Panc1 (cell line): ENCODE measurements at regions not wholly inside any gene's neighbourhood (a gene's known extent, or its start where the extent isn't known, plus 50 kb on each side); places are given as distances from the start of the nearest gene placed in this dataset.

Experiments
- ATAC-seq: fragments of 200-7000 bp; cut with Tn5 transposase; 2 replicates; pipeline ENCODE4 v1.9.1; 2020; ENCODE audit warnings: mild to moderate bottlenecking, moderate library complexity
- BruUV-seq: library from RNA; stranded (reverse); fragments of 400-500 nt; replicated peaks from 2 replicates; lab custom pipeline; 2021; lab: Mats Ljungman, UMichigan
- CTCF ChIA-PET: fragments of 300-600 bp; sonication (Branson Sonifier 250); formaldehyde crosslinking; loops from one replicate; lab custom pipeline; 2022; ENCODE audit warnings: antibody characterized with exemption; lab: Charles Lee
- POLR2A ChIA-PET: fragments of 300-600 bp; sonication (Branson Sonifier 250); formaldehyde crosslinking; loops from one replicate; lab custom pipeline; 2022; ENCODE audit warnings: antibody characterized with exemption; lab: Charles Lee
- DNase-seq: peaks from one replicate; pipeline ENCODE4 v3.0.0-alpha.2; 2010; ENCODE audit warnings: low read depth, low spot score
- H3K27ac ChIP-seq: 2 replicates; pipeline ENCODE4 v1.5.1; 2011; ENCODE audit warnings: mild to moderate bottlenecking, low read length, inconsistent platforms
- H3K27me3 ChIP-seq: fragments of 200-500 bp; sonication (Bioruptor generic); 2 replicates; pipeline ENCODE4 v1.6.0; 2014; ENCODE audit warnings: low read length, inconsistent platforms; ENCODE audit not compliant: control insufficient read depth, insufficient read depth
- H3K36me3 ChIP-seq: fragments of 200-500 bp; sonication (Bioruptor generic); 2 replicates; pipeline ENCODE4 v1.5.1; 2014; ENCODE audit warnings: inconsistent platforms, mild to moderate bottlenecking, low read length, moderate library complexity; ENCODE audit not compliant: control insufficient read depth, insufficient read depth
- H3K4me1 ChIP-seq: 2 replicates; pipeline ENCODE4 v1.5.1; 2011; ENCODE audit warnings: inconsistent platforms, mild to moderate bottlenecking, low read length, moderate library complexity; ENCODE audit not compliant: control insufficient read depth, insufficient read depth
- H3K4me3 ChIP-seq, 2 experiments: 2 replicates each; pipeline ENCODE4 v1.5.1; 2011 to 2012; ENCODE audit warnings: low read depth in 2 of 2, low read length in 2 of 2, mild to moderate bottlenecking in 2 of 2, inconsistent platforms in 1 of 2, moderate library complexity in 1 of 2
- H3K9me3 ChIP-seq: fragments of 200-500 bp; sonication (Bioruptor generic); 2 replicates; pipeline ENCODE4 v1.5.1; 2014; ENCODE audit warnings: low read depth, mild to moderate bottlenecking, inconsistent platforms, low read length, moderate library complexity; ENCODE audit not compliant: control insufficient read depth, insufficient read depth
- CTCF ChIP-seq: fragments of 450-650 bp; IDR thresholded peaks from 2 replicates; pipeline ENCODE4 v1.5.1; 2017; ENCODE audit warnings: mild to moderate bottlenecking
- POLR2AphosphoS5 ChIP-seq: IDR thresholded peaks from 2 replicates; pipeline ENCODE4 v1.6.1; 2012; ENCODE audit warnings: mild to moderate bottlenecking, low read depth, low read length, moderate library complexity
- REST ChIP-seq, 2 experiments: IDR thresholded peaks; 2 replicates each; pipeline ENCODE4 v1.6.1; 2011 to 2012; ENCODE audit warnings: low read depth in 2 of 2, control low read depth in 1 of 2, low read length in 1 of 2, mild to moderate bottlenecking in 1 of 2, moderate library complexity in 1 of 2; ENCODE audit not compliant: insufficient read depth in 1 of 2
- SIN3A ChIP-seq: IDR thresholded peaks from 2 replicates; pipeline ENCODE4 v1.6.1; 2012; ENCODE audit warnings: low read depth, mild to moderate bottlenecking, low read length, moderate library complexity, borderline replicate concordance; ENCODE audit not compliant: insufficient read depth
- TCF7L2 ChIP-seq: IDR thresholded peaks from 2 replicates; pipeline ENCODE4 v1.6.1; 2011; ENCODE audit warnings: mild to moderate bottlenecking, low read depth, low read length, inconsistent platforms
- in situ Hi-C: cut with HindIII; loops from 2 replicates; pipeline ENCODE4 v1.10.0; 2016; ENCODE audit warnings: low sequenced_read_pairs, low pct_unique_long_range_greater_than_20kb
- intact Hi-C: fragments of 100-400 bp; cut with micrococcal nuclease; formaldehyde crosslinking; loops from one replicate; pipeline ENCODE4 v1.10.0; 2022; ENCODE audit not compliant: unreplicated experiment

- TF ChIP-seq POLR2AphosphoS5: no peak
- no peak for TF ChIP-seq CTCF
- no peak for TF ChIP-seq REST (IDR thresholded peaks at IDR 0.05; ENCODE audit: insufficient read depth in 1 of 2, low read depth in 2 of 2, low read length in 1 of 2)
- no peak for TF ChIP-seq SIN3A
- TF ChIP-seq TCF7L2: no peak
- BruUV-seq: no TSS peak
- in situ Hi-C loops: no loop called here
- ATAC-seq: no peak
- intact Hi-C loops: no loop called here
- Histone ChIP-seq H3K36me3 (no peaks in the 10 kb centered on the region), H3K9me3 (no peaks in the 10 kb centered on the region), H3K4me3 (no peak overlapping the region), H3K27ac (no peak overlapping the region), H3K27me3 (0 out of 2 replicates have a peak, but pooled peaks cover 5% of the 10 kb centered on the region), H3K4me1 (no peaks in the 10 kb centered on the region)
- POLR2A ChIA-PET: no interaction called here
- CTCF ChIA-PET: no interaction called here
- no peak for DNase-seq
These were observed 170.8 kb upstream of the ASIC2 start for GRCh38 chr17:33463887-33464286.

GRCh38 chr17:33464669-33465280 lies 171.7 kb upstream of the ASIC2 start:
- no peak for TF ChIP-seq TCF7L2
- TF ChIP-seq POLR2AphosphoS5: no peak
- TF ChIP-seq REST (IDR thresholded peaks at IDR 0.05; ENCODE audit: insufficient read depth in 1 of 2, low read depth in 2 of 2, low read length in 1 of 2): no peak
- TF ChIP-seq SIN3A: no peak
- no peak for TF ChIP-seq CTCF
- no TSS peak for BruUV-seq
- Histone ChIP-seq H3K36me3 (no peaks in the 10 kb centered on the region), H3K27ac (no peak overlapping the region), H3K4me1 (no peaks in the 10 kb centered on the region), H3K9me3 (no peaks in the 10 kb centered on the region), H3K27me3 (no peaks in the 10 kb centered on the region), H3K4me3 (no peak overlapping the region)
- in situ Hi-C loops (no loop called here), intact Hi-C loops (no loop called here)
- ChIA-PET POLR2A (no interaction called here), CTCF (no interaction called here)
- no peak for DNase-seq
- no peak for ATAC-seq
